H9 (cell line): ENCODE measurements at regions not wholly inside any gene's neighbourhood (a gene's known extent, or its start where the extent isn't known, plus 50 kb on each side); places are given as distances from the start of the nearest gene placed in this dataset.

ENCODE experiments used
- DNase-seq: peaks from one replicate; pipeline ENCODE4 v3.0.0-alpha.2; 2017
- H2AFZ ChIP-seq: one replicate; pipeline ENCODE4 v1.6.1; 2013; ENCODE audit warnings: mild to moderate bottlenecking, low read length, control low read depth, moderate library complexity
- H2AK5ac ChIP-seq: 2 replicates; pipeline ENCODE4 v1.6.1; 2013; ENCODE audit warnings: low read length, control low read depth, mixed read lengths; ENCODE audit not compliant: insufficient read length
- H2BK120ac ChIP-seq: one replicate; pipeline ENCODE4 v1.6.1; 2013; ENCODE audit warnings: low read depth, mild to moderate bottlenecking, low read length, control low read depth, inconsistent platforms; ENCODE audit not compliant: poor library complexity, severe bottlenecking
- H2BK12ac ChIP-seq: 2 replicates; pipeline ENCODE4 v1.6.1; 2013; ENCODE audit warnings: low read length, control low read depth, mixed read lengths, low read depth; ENCODE audit not compliant: insufficient read length
- H2BK15ac ChIP-seq: 2 replicates; pipeline ENCODE4 v1.6.1; 2013; ENCODE audit warnings: low read depth, low read length, control low read depth
- H2BK20ac ChIP-seq: one replicate; pipeline ENCODE4 v1.6.1; 2013; ENCODE audit warnings: low read depth, mild to moderate bottlenecking, low read length, control low read depth, inconsistent platforms; ENCODE audit not compliant: poor library complexity, severe bottlenecking
- H2BK5ac ChIP-seq: 2 replicates; pipeline ENCODE4 v1.6.1; 2013; ENCODE audit warnings: low read length, control low read depth, mixed read lengths; ENCODE audit not compliant: insufficient read length
- H3K14ac ChIP-seq: 2 replicates; pipeline ENCODE4 v1.6.1; 2013; ENCODE audit warnings: low read length, control low read depth; ENCODE audit not compliant: insufficient read depth
- H3K18ac ChIP-seq: 2 replicates; pipeline ENCODE4 v1.6.1; 2013; ENCODE audit warnings: low read depth, mild to moderate bottlenecking, mixed read lengths, low read length, control low read depth; ENCODE audit not compliant: insufficient read length
- H3K23ac ChIP-seq: 2 replicates; pipeline ENCODE4 v1.6.1; 2013; ENCODE audit warnings: low read length, control low read depth, mixed read lengths, low read depth; ENCODE audit not compliant: insufficient read length
- H3K23me2 ChIP-seq: 2 replicates; pipeline ENCODE4 v1.6.1; 2013; ENCODE audit warnings: low read depth, mild to moderate bottlenecking, mixed read lengths, low read length, control low read depth; ENCODE audit not compliant: insufficient read length, poor library complexity, severe bottlenecking
- H3K27ac ChIP-seq: 2 replicates; pipeline ENCODE4 v1.5.1; 2013; ENCODE audit warnings: low read length, control low read depth, mixed read lengths, low read depth; ENCODE audit not compliant: insufficient read length
- H3K27me3 ChIP-seq: 2 replicates; pipeline ENCODE4 v1.6.1; 2013; ENCODE audit warnings: low read length, control low read depth, inconsistent platforms; ENCODE audit not compliant: insufficient read depth
- H3K4ac ChIP-seq: 2 replicates; pipeline ENCODE4 v1.6.1; 2013; ENCODE audit warnings: low read depth, mild to moderate bottlenecking, control low read depth, inconsistent platforms, low read length, moderate library complexity
- H3K4me1 ChIP-seq: 2 replicates; pipeline ENCODE4 v1.6.1; 2013; ENCODE audit warnings: low read length, control low read depth, inconsistent platforms; ENCODE audit not compliant: insufficient read depth
- H3K4me2 ChIP-seq: 2 replicates; pipeline ENCODE4 v1.6.1; 2013; ENCODE audit warnings: low read length, control low read depth, mixed read lengths; ENCODE audit not compliant: insufficient read length, insufficient read depth
- H3K56ac ChIP-seq: 2 replicates; pipeline ENCODE4 v1.6.1; 2013; ENCODE audit warnings: low read depth, mild to moderate bottlenecking, mixed read lengths, low read length, control low read depth; ENCODE audit not compliant: insufficient read length
- H3K79me1 ChIP-seq: 2 replicates; pipeline ENCODE4 v1.6.1; 2013; ENCODE audit warnings: low read depth, mild to moderate bottlenecking, moderate library complexity, low read length, control low read depth, inconsistent platforms; ENCODE audit not compliant: insufficient read depth, poor library complexity, severe bottlenecking
- H3K79me2 ChIP-seq: 2 replicates; pipeline ENCODE4 v1.6.1; 2013; ENCODE audit warnings: low read length, control low read depth, inconsistent platforms; ENCODE audit not compliant: insufficient read depth
- H3K9ac ChIP-seq: 2 replicates; pipeline ENCODE4 v1.6.1; 2013; ENCODE audit warnings: low read length, control low read depth, mixed read lengths; ENCODE audit not compliant: insufficient read length; ENCODE audit errors: extremely low read depth
- H3K9me3 ChIP-seq: one replicate; pipeline ENCODE4 v1.6.1; 2013; ENCODE audit warnings: low read depth, low read length, inconsistent platforms; ENCODE audit not compliant: control insufficient read depth
- H3T11ph ChIP-seq: one replicate; pipeline ENCODE4 v1.6.1; 2013; ENCODE audit warnings: mild to moderate bottlenecking, low read length, control low read depth, inconsistent platforms
- H4K20me1 ChIP-seq: one replicate; pipeline ENCODE4 v1.6.1; 2013; ENCODE audit not compliant: control insufficient read depth, insufficient read length, insufficient read depth
- H4K5ac ChIP-seq: 2 replicates; pipeline ENCODE4 v1.6.1; 2013; ENCODE audit warnings: low read depth, mild to moderate bottlenecking, mixed read lengths, low read length, control low read depth; ENCODE audit not compliant: insufficient read length
- H4K8ac ChIP-seq: replicated peaks from 2 replicates; pipeline ENCODE4 v1.6.1; 2013; ENCODE audit warnings: low read length, control low read depth, mixed read lengths, low read depth; ENCODE audit not compliant: insufficient read length
- H4K91ac ChIP-seq: 2 replicates; pipeline ENCODE4 v1.6.1; 2013; ENCODE audit warnings: low read depth, mild to moderate bottlenecking, moderate library complexity, mixed read lengths, low read length, control low read depth; ENCODE audit not compliant: insufficient read length
- H3K27ac Mint-ChIP-seq, 3 experiments: 2 replicates in 2 of 3; 3 replicates in 1 of 3; pipeline ENCODE4 v1.8.0; 2020 to 2021; ENCODE audit warnings: mixed read lengths in 3 of 3, mild to moderate bottlenecking in 1 of 3, moderate library complexity in 1 of 3
- H3K27me3 Mint-ChIP-seq: 2 replicates; pipeline ENCODE4 v1.8.0; 2021; ENCODE audit warnings: low read depth, mild to moderate bottlenecking, moderate library complexity, mixed read lengths
- H3K36me3 Mint-ChIP-seq, 3 experiments: 2 replicates in 2 of 3; 3 replicates in 1 of 3; pipeline ENCODE4 v1.8.0; 2020 to 2021; ENCODE audit warnings: low read depth in 3 of 3, mixed read lengths in 3 of 3; ENCODE audit not compliant: insufficient read depth in 1 of 3
- H3K4me1 Mint-ChIP-seq, 2 experiments: 2 replicates each; pipeline ENCODE4 v1.8.0; 2020; ENCODE audit warnings: mixed read lengths in 2 of 2
- H3K4me3 Mint-ChIP-seq, 2 experiments: 2 replicates in 1 of 2; 3 replicates in 1 of 2; pipeline ENCODE4 v1.8.0; 2020 to 2021; ENCODE audit warnings: mild to moderate bottlenecking in 2 of 2, mixed read lengths in 2 of 2, moderate library complexity in 1 of 2
- H3K9me3 Mint-ChIP-seq, 2 experiments: 2 replicates in 1 of 2; 3 replicates in 1 of 2; pipeline ENCODE4 v1.8.0; 2020; ENCODE audit warnings: mild to moderate bottlenecking in 2 of 2, mixed read lengths in 2 of 2, moderate library complexity in 1 of 2
- WGBS: extraction: QIAGEN DNeasy Blood & Tissue Kit; methylation state at CpG from one replicate; pipeline ENCODE4 v1.1.7; 2013; ENCODE audit warnings: missing lambda C conversion rate, low lambda C conversion rate, mixed read lengths; ENCODE audit not compliant: insufficient read length; ENCODE audit errors: extremely low coverage; 5-methylcytosine and 5-hydroxymethylcytosine counted together
- TF ChIP-seq, protein P1 (sequence below): fragments of 200-600 bp; sonication (generic); conservative IDR thresholded peaks from 3 replicates; pipeline ENCODE4 v1.8.0; 2021; ENCODE audit warnings: antibody characterized with exemption, mild to moderate bottlenecking

DNA sequence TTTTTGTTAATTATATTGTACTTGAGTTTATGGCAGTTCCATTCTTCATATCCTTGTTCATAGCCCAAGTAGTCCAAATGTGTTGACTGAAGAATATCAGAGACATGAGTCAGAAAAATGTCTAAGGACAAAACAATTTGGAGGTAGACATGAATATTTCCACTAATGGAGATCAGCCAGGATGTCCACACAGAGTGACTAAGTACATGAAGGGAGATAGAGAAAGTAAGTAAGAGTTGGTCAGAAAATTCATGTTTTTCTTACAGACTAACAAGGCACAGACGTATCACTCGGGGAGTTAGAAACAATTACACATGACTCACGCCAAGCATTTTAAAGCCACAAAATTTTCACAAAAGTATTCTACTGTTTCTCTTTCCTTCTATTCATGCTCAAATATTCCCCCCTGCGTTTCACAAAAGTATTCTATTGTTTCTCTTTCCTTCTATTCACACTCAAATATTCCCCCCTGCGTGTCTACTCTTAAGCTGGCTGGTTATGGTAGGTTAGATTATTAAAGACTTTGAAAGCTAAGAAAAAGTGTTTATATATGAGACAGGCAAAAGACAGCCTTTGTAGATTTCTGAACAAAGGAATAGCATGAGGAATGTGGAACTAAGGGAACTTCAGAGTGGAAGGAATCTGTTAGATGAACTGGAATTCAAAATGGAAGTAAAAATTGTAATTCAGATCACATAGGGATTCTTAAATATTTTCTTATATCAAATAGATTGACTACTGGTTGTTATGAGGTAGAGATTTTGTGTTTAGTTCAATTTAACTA is 648.7 kb upstream of the CCDC54 start:
- WGBS = no CpG with 5 or more reads among the region's 5 CpGs
- Histone ChIP-seq H2BK5ac (no peak overlapping the region), H3K27me3 (no peaks in the 10 kb centered on the region), H3K4ac (no peak overlapping the region), H2AFZ (no peak overlapping the region), H3K79me1 (no peaks in the 10 kb centered on the region), H3K56ac (no peak overlapping the region), H2AK5ac (no peak overlapping the region), H4K8ac (no peak overlapping the region), H3K27ac (no peak overlapping the region), H3K79me2 (no peaks in the 10 kb centered on the region), H3K18ac (no peak overlapping the region), H2BK120ac (no peak overlapping the region), H2BK12ac (no peak overlapping the region), H3K14ac (no peak overlapping the region), H3K4me1 (no peaks in the 10 kb centered on the region), H3K23me2 (no peaks in the 10 kb centered on the region), H3K23ac (no peak overlapping the region), H2BK20ac (no peak overlapping the region), H4K91ac (no peak overlapping the region), H4K20me1 (no peaks in the 10 kb centered on the region), H3K4me2 (no peak overlapping the region), H3K9me3 (no peaks in the 10 kb centered on the region), H3K9ac (no peak overlapping the region), H2BK15ac (no peak overlapping the region), H4K5ac (no peak overlapping the region), H3T11ph (no peak overlapping the region)
- TF ChIP-seq, protein P1, sequence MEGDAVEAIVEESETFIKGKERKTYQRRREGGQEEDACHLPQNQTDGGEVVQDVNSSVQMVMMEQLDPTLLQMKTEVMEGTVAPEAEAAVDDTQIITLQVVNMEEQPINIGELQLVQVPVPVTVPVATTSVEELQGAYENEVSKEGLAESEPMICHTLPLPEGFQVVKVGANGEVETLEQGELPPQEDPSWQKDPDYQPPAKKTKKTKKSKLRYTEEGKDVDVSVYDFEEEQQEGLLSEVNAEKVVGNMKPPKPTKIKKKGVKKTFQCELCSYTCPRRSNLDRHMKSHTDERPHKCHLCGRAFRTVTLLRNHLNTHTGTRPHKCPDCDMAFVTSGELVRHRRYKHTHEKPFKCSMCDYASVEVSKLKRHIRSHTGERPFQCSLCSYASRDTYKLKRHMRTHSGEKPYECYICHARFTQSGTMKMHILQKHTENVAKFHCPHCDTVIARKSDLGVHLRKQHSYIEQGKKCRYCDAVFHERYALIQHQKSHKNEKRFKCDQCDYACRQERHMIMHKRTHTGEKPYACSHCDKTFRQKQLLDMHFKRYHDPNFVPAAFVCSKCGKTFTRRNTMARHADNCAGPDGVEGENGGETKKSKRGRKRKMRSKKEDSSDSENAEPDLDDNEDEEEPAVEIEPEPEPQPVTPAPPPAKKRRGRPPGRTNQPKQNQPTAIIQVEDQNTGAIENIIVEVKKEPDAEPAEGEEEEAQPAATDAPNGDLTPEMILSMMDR = no peak
- peak overlapping the region in 1 of 3 experiments; percentile 3; a peak in 2 of 7 replicates for H3K27ac Mint-ChIP-seq
- H3K4me1 Mint-ChIP-seq = peaks cover 9 to 13% of the 10 kb centered on the region in 2 experiments
- H3K27me3 Mint-ChIP-seq = no peaks in the 10 kb centered on the region
- H3K9me3 Mint-ChIP-seq = no peaks in the 10 kb centered on the region
- no peak for DNase-seq
- no peaks in the 10 kb centered on the region for H3K36me3 Mint-ChIP-seq
- H3K4me3 Mint-ChIP-seq = no peak overlapping the region
